K562 (cell line): ENCODE measurements at regions not wholly inside any gene's neighbourhood (a gene's known extent, or its start where the extent isn't known, plus 50 kb on each side); places are given as distances from the start of the nearest gene placed in this dataset.

Source experiments
- ATAC-seq: fragments of 200-7000 bp; cut with Tn5 transposase; 3 replicates; pipeline ENCODE4 v1.9.1; 2020; ENCODE audit warnings: moderate library complexity
- BruUV-seq: library from RNA; stranded (reverse); fragments of 400-500 nt; replicated peaks from 2 replicates; lab custom pipeline; 2021; lab: Mats Ljungman, UMichigan
- CTCF ChIA-PET: fragments of 300-600 bp; formaldehyde crosslinking; extraction: SDS; loops from one replicate; lab custom pipeline; 2021; ENCODE audit warnings: low intra/inter-chr PET ratio; lab: Yijun Ruan, JAX
- POLR2A ChIA-PET: fragments of 300-600, 350-650 bp; sonication (Branson Sonifier 250); formaldehyde crosslinking; extraction: SDS; loops from one replicate; lab custom pipeline; 2021; ENCODE audit warnings: antibody characterized with exemption, inconsistent platforms; lab: Yijun Ruan, JAX
- DNase-seq, 4 experiments: peaks; one replicate each; pipeline versions ENCODE4 v3.0.0 to v3.0.0-alpha.2; 2011 to 2018; ENCODE audit warnings: low spot score in 3 of 4, mixed read lengths in 3 of 4; ENCODE audit errors: extremely low read depth in 1 of 4
- FAIRE-seq: peaks from 2 replicates; lab custom pipeline; 2011; peaks lifted over from hg19 to GRCh38; lab: Jason Lieb, UNC
- H2AFZ ChIP-seq: 2 replicates; pipeline ENCODE4 v1.6.0; 2011; ENCODE audit warnings: low read depth, low read length, control low read depth, inconsistent platforms
- H3K27ac ChIP-seq: fragments of 200-600 bp; 3 replicates; pipeline ENCODE4 v1.8.0; 2011; ENCODE audit warnings: low read depth, mild to moderate bottlenecking, control low read depth, inconsistent platforms, low read length, moderate library complexity, mixed read lengths; ENCODE audit errors: extremely low read depth
- H3K27me3 ChIP-seq, 2 experiments: fragments of 300-600 bp in 1 of 2; 2 replicates in 1 of 2; 3 replicates in 1 of 2; pipeline versions ENCODE4 v1.6.0 to v1.8.0; 2011; ENCODE audit warnings: inconsistent platforms in 2 of 2, low read length in 2 of 2, mild to moderate bottlenecking in 1 of 2, mixed read lengths in 1 of 2, moderate library complexity in 1 of 2; ENCODE audit not compliant: control insufficient read depth in 2 of 2, insufficient read depth in 2 of 2
- H3K36me3 ChIP-seq: fragments of 300-600 bp; 3 replicates; pipeline ENCODE4 v1.8.0; 2011; ENCODE audit warnings: mild to moderate bottlenecking, low read length, inconsistent platforms; ENCODE audit not compliant: control insufficient read depth, insufficient read depth
- H3K4me1 ChIP-seq, 2 experiments: fragments of 200-600 bp in 1 of 2; replicated peaks in 1 of 2; 2 replicates in 1 of 2; 3 replicates in 1 of 2; pipeline versions ENCODE4 v1.5.1 to v1.8.0; 2011; ENCODE audit warnings: inconsistent platforms in 2 of 2, low read length in 2 of 2, mild to moderate bottlenecking in 1 of 2, mixed read lengths in 1 of 2, moderate library complexity in 1 of 2; ENCODE audit not compliant: control insufficient read depth in 2 of 2, insufficient read depth in 2 of 2
- H3K4me2 ChIP-seq: 2 replicates; pipeline ENCODE4 v1.6.1; 2011; ENCODE audit warnings: low read length, control low read depth, inconsistent platforms, mixed read lengths; ENCODE audit not compliant: insufficient read depth
- H3K4me3 ChIP-seq: fragments of 200-600 bp; sonication (generic), shearing (Covaris generic); 2 replicates; pipeline ENCODE4 v1.5.1; 2016; ENCODE audit warnings: control low read depth, inconsistent platforms
- H3K79me2 ChIP-seq: fragments of 200-600 bp; 3 replicates; pipeline ENCODE4 v1.8.0; 2011; ENCODE audit warnings: low read length, inconsistent platforms; ENCODE audit not compliant: control insufficient read depth, insufficient read depth
- H3K9ac ChIP-seq, 2 experiments: 2 replicates each; pipeline versions ENCODE4 v1.6.0 to v1.6.1; 2011; ENCODE audit warnings: low read depth in 2 of 2, low read length in 2 of 2, control low read depth in 1 of 2, inconsistent platforms in 1 of 2, mild to moderate bottlenecking in 1 of 2, mixed read lengths in 1 of 2; ENCODE audit not compliant: insufficient read depth in 1 of 2
- H3K9me1 ChIP-seq: one replicate; pipeline ENCODE4 v1.6.0; 2011; ENCODE audit warnings: inconsistent platforms, mild to moderate bottlenecking, low read length, moderate library complexity; ENCODE audit not compliant: control insufficient read depth, insufficient read depth
- H3K9me3 ChIP-seq: replicated peaks from 2 replicates; pipeline ENCODE4 v1.5.1; 2011; ENCODE audit warnings: low read depth, low read length, inconsistent platforms; ENCODE audit not compliant: control insufficient read depth, insufficient read depth
- H4K20me1 ChIP-seq: replicated peaks from 2 replicates; pipeline ENCODE4 v1.6.1; 2011; ENCODE audit warnings: low read length, inconsistent platforms, mixed read lengths; ENCODE audit not compliant: control insufficient read depth, insufficient read depth
- HNRNPK ChIP-seq: fragments of 200-400 bp; formaldehyde crosslinking; IDR thresholded peaks from one replicate; pipeline ENCODE4 v1.6.1; 2018; ENCODE audit warnings: mild to moderate bottlenecking, low read depth, low read length; ENCODE audit not compliant: poor library complexity, severe bottlenecking
- ID3 ChIP-seq, 2 experiments: fragments of 250-450 bp in 1 of 2; fragments of 450-650 bp in 1 of 2; sonication (Bioruptor Pico) in 1 of 2; IDR thresholded peaks; 2 replicates each; pipeline versions ENCODE4 v1.6.1 to v1.8.0; 2016 to 2021; ENCODE audit warnings: mild to moderate bottlenecking in 2 of 2, moderate library complexity in 2 of 2, missing compliant biosample characterization in 1 of 2, missing genetic modification characterization in 1 of 2
- MGA ChIP-seq: fragments of 450-650 bp; IDR thresholded peaks from 2 replicates; pipeline ENCODE4 v1.6.1; 2016; ENCODE audit warnings: mild to moderate bottlenecking, moderate library complexity
- NCOA6 ChIP-seq: fragments of 450-650 bp; IDR thresholded peaks from 2 replicates; pipeline ENCODE4 v1.6.1; 2017; ENCODE audit warnings: mild to moderate bottlenecking
- THRA ChIP-seq: fragments of 450-650 bp; IDR thresholded peaks from 2 replicates; pipeline ENCODE4 v1.6.1; 2017; ENCODE audit warnings: mild to moderate bottlenecking, moderate library complexity
- ZEB2 ChIP-seq: fragments of 450-650 bp; IDR thresholded peaks from 2 replicates; pipeline ENCODE4 v1.6.1; 2016
- ZNF140 ChIP-seq: fragments of 250-450 bp; sonication (Bioruptor Pico); IDR thresholded peaks from 2 replicates; pipeline ENCODE4 v1.8.0; 2021; ENCODE audit warnings: moderate library complexity, mild to moderate bottlenecking, inconsistent platforms
- WGBS: fragments of 100-300 bp; shearing (Covaris generic); methylation state at CpG from one replicate; pipeline ENCODE4 v1.1.6; 2016; ENCODE audit warnings: low coverage, mixed read lengths; ENCODE audit not compliant: insufficient coverage; ENCODE audit errors: missing lambda C conversion rate; 5-methylcytosine and 5-hydroxymethylcytosine counted together
- in situ Hi-C: fragments of 300-500 bp; cut with MboI; formaldehyde crosslinking; loops from 4 replicates; pipeline ENCODE4 v1.15.0; 2018; ENCODE audit warnings: inconsistent platforms, mixed read lengths
- intact Hi-C: fragments of 100-400 bp; cut with micrococcal nuclease; formaldehyde crosslinking; loops from 2 replicates; pipeline ENCODE4 v1.14.2; 2022

GRCh38 chr18:41713969-41714825 is 240.8 kb upstream of the PIK3C3 start:
- Histone ChIP-seq H3K27ac (no peak overlapping the region), H3K4me2 (no peak overlapping the region), H3K4me3 (no peak overlapping the region), H2AFZ (no peak overlapping the region), H3K9me3 (no peaks in the 10 kb centered on the region), H3K27me3 (no peaks in the 10 kb centered on the region), H3K9ac (no peak overlapping the region), H3K36me3 (no peaks in the 10 kb centered on the region), H3K79me2 (no peaks in the 10 kb centered on the region), H3K9me1 (no peaks in the 10 kb centered on the region), H3K4me1 (no peaks in the 10 kb centered on the region), H4K20me1 (no peaks in the 10 kb centered on the region)
- ChIA-PET CTCF (no interaction called here), POLR2A (interaction anchor here (0.6 kb wide), 1 partner anchor 1415 kb away, joined by 3 read pairs; no protein-coding TSS in a partner anchor)
- DNase-seq: no peak
- no peak for ATAC-seq
- in situ Hi-C loops: no loop called here
- intact Hi-C loops: loop anchor here (10.0 kb wide), 1 partner anchor 59 kb away; no protein-coding TSS in a partner anchor
- no TSS peak for BruUV-seq
- no peak for FAIRE-seq
- WGBS: 2% methylated on average over 3 of the region's 3 CpGs
- TF ChIP-seq HNRNPK (no peak), MGA (no peak), THRA (no peak), ID3 (CRISPR knock-in tag; IDR thresholded peaks at IDR 0.05) (no peak), ID3 (tag; IDR thresholded peaks at IDR 0.05) (no peak), ZNF140 (CRISPR knock-in tag) (no peak), ZEB2 (no peak), NCOA6 (no peak)
